ENCODE measurements at regions not wholly inside any gene's neighbourhood (a gene's known extent, or its start where the extent isn't known, plus 50 kb on each side); places are given as distances from the start of the nearest gene placed in this dataset.
"Not testable (repeated sequence)": the region's sequence is repeated elsewhere in the genome, so short reads cannot be mapped to it uniquely, and the experiment has no call there.

DNA sequence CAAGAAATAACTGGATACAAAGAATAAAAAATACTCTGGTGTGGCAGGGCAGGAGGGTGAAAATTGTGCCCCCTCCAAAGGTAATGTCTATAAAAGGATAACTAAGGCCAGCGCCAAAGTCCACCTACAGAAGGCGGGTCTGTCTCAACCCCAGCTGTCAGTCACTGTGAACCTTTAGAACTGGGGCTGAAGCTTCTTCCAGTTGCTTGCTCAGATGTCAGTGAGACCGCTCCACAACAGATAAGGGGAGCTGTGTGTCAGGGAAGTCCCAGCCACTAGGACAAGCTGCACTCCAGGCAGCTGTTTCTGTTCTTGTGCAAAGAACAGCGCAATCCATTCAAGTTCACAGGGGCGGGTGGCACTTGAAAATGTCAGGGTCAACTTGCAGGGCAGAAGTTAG, 187.0 kb upstream of the PZP start:
- intact Hi-C loops (cut with DNase I, micrococcal nuclease); POLR2A ChIA-PET; H3K36me3 ChIP-seq (ENCODE audit: insufficient read depth, low read length); H3K36me3 Mint-ChIP-seq (ENCODE audit: low read depth); H3K9me3 Mint-ChIP-seq; DNase-seq; H3K27me3 Mint-ChIP-seq; ATAC-seq (ENCODE audit: poor library complexity); H3K4me3 ChIP-seq (ENCODE audit: low read length); H3K27ac Mint-ChIP-seq; H3K4me1 Mint-ChIP-seq (ENCODE audit: low read depth); H3K27me3 ChIP-seq (ENCODE audit: control insufficient read depth in 1 of 2, insufficient read depth in 2 of 2, low read length in 2 of 2); CTCF ChIA-PET; H3K9me3 ChIP-seq (ENCODE audit: control insufficient read depth in 1 of 2, insufficient read depth in 1 of 2, low read length in 2 of 2); H3K4me1 ChIP-seq (ENCODE audit: insufficient read depth, low read length); H3K4me3 Mint-ChIP-seq; H3K27ac ChIP-seq (ENCODE audit: low read depth in 1 of 2, low read length in 2 of 2): not testable (repeated sequence)

DNA sequence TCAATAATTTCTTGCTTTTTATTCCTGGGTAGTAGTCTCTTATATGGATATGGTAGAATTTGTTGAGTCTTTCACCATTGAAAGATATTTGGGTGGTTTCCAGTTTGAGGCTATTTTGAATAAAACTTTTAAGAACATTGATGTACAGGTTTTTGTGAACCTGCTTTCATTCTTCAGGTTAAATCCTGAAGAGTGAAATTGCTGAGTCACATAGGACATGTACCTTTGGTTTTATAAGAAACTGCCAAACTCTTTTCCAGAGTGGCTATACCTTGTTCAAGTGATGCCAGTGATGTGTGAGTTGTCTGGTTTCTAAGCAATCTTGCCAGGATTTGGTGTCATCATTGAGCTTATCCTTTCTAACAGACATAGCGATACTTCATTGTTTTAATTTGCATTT, 184.6 kb upstream of the PZP start:
- no peaks in the 10 kb centered on the region for H3K9me3 Mint-ChIP-seq
- POLR2A ChIA-PET = no interaction called here
- intact Hi-C loops (cut with DNase I, micrococcal nuclease) = no loop called here
- DNase-seq (no peak), ATAC-seq (ENCODE audit: poor library complexity) (no peak)
- H3K27me3 Mint-ChIP-seq = no peaks in the 10 kb centered on the region
- Histone ChIP-seq H3K27ac (ENCODE audit: low read depth in 1 of 2, low read length in 2 of 2) (no peak overlapping the region), H3K4me3 (ENCODE audit: low read length) (no peak overlapping the region), H3K36me3 (ENCODE audit: insufficient read depth, low read length) (no peaks in the 10 kb centered on the region), H3K27me3 (ENCODE audit: control insufficient read depth in 1 of 2, insufficient read depth in 2 of 2, low read length in 2 of 2) (no peaks in the 10 kb centered on the region), H3K4me1 (ENCODE audit: insufficient read depth, low read length) (peaks cover under 1% of the 10 kb centered on the region), H3K9me3 (ENCODE audit: control insufficient read depth in 1 of 2, insufficient read depth in 1 of 2, low read length in 2 of 2) (no peaks in the 10 kb centered on the region)
- H3K4me1 Mint-ChIP-seq (ENCODE audit: low read depth) = peaks cover 13% of the 10 kb centered on the region
- no peak overlapping the region for H3K27ac Mint-ChIP-seq
- TF ChIP-seq, protein P1, sequence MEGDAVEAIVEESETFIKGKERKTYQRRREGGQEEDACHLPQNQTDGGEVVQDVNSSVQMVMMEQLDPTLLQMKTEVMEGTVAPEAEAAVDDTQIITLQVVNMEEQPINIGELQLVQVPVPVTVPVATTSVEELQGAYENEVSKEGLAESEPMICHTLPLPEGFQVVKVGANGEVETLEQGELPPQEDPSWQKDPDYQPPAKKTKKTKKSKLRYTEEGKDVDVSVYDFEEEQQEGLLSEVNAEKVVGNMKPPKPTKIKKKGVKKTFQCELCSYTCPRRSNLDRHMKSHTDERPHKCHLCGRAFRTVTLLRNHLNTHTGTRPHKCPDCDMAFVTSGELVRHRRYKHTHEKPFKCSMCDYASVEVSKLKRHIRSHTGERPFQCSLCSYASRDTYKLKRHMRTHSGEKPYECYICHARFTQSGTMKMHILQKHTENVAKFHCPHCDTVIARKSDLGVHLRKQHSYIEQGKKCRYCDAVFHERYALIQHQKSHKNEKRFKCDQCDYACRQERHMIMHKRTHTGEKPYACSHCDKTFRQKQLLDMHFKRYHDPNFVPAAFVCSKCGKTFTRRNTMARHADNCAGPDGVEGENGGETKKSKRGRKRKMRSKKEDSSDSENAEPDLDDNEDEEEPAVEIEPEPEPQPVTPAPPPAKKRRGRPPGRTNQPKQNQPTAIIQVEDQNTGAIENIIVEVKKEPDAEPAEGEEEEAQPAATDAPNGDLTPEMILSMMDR (IDR thresholded peaks at IDR 0.05) = no peak
- H3K4me3 Mint-ChIP-seq = no peak overlapping the region
- H3K36me3 Mint-ChIP-seq (ENCODE audit: low read depth) = no peaks in the 10 kb centered on the region
- CTCF ChIA-PET = no interaction called here

DNA sequence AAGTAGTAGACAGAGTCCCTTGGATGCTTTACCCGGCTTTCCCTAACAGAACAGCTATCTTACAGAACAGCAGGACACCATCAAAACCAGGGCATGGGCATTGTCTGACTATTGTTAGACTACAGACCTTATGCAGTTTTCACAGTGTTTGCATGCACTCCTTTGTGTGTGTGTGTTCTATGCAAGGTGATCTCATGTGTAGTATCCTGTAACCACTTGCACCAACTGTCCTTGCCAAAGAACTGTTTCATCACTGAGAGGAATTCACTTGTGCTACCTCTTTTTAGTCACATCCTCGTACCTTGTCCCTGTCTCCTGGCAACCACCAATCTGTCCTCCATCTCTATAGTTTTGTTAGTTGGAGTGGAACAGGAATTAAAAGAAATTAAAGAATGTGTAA, 183.6 kb upstream of the PZP start:
- Histone ChIP-seq H3K36me3 (ENCODE audit: insufficient read depth, low read length) (no peaks in the 10 kb centered on the region), H3K27me3 (ENCODE audit: control insufficient read depth in 1 of 2, insufficient read depth in 2 of 2, low read length in 2 of 2) (no peaks in the 10 kb centered on the region), H3K9me3 (ENCODE audit: control insufficient read depth in 1 of 2, insufficient read depth in 1 of 2, low read length in 2 of 2) (no peaks in the 10 kb centered on the region), H3K27ac (ENCODE audit: low read depth in 1 of 2, low read length in 2 of 2) (no peak overlapping the region), H3K4me3 (ENCODE audit: low read length) (no peak overlapping the region), H3K4me1 (ENCODE audit: insufficient read depth, low read length) (peaks cover 6% of the 10 kb centered on the region)
- Mint-ChIP-seq H3K36me3 (ENCODE audit: low read depth) (no peaks in the 10 kb centered on the region), H3K4me3 (no peak overlapping the region), H3K4me1 (ENCODE audit: low read depth) (peaks cover 24% of the 10 kb centered on the region), H3K9me3 (no peaks in the 10 kb centered on the region), H3K27me3 (no peaks in the 10 kb centered on the region), H3K27ac (no peak overlapping the region)
- TF ChIP-seq, protein P1 (IDR thresholded peaks at IDR 0.05) = no peak
- DNase-seq (no peak), ATAC-seq (ENCODE audit: poor library complexity) (no peak)
- ChIA-PET CTCF (no interaction called here), POLR2A (no interaction called here)
- intact Hi-C loops (cut with DNase I, micrococcal nuclease) = no loop called here

DNA sequence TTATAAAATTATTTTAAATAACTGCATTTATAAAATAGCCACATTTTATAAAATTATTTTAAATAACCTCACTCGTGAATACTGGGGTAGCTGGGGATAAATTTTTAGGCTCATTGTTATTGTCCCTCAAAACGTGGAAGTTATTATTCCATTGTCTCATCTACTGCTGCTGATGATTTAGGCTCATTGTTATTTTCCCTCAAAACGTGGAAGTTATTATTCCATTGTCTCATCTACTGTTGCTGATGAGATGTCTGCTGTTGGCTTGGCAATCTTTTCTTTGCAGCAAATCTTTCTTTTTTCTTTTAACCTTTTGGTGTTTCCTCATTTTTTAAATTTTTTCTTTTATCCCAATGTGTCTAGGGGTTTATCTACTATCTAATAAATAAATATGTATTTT, 182.6 kb upstream of the PZP start:
- H3K4me1 Mint-ChIP-seq (ENCODE audit: low read depth) = peaks cover 29% of the 10 kb centered on the region
- TF ChIP-seq, protein P1 (IDR thresholded peaks at IDR 0.05) = no peak
- ChIA-PET POLR2A (no interaction called here), CTCF (no interaction called here)
- no peak overlapping the region for H3K4me3 Mint-ChIP-seq
- DNase-seq (no peak), ATAC-seq (ENCODE audit: poor library complexity) (no peak)
- intact Hi-C loops (cut with DNase I, micrococcal nuclease) = no loop called here
- no peak overlapping the region for H3K27ac Mint-ChIP-seq
- H3K27ac ChIP-seq (ENCODE audit: low read depth in 1 of 2, low read length in 2 of 2) = no peak overlapping the region
- H3K9me3 ChIP-seq (ENCODE audit: control insufficient read depth in 1 of 2, insufficient read depth in 1 of 2, low read length in 2 of 2) = no peaks in the 10 kb centered on the region
- H3K36me3 Mint-ChIP-seq (ENCODE audit: low read depth) = no peaks in the 10 kb centered on the region
- H3K9me3 Mint-ChIP-seq = no peaks in the 10 kb centered on the region
- H3K27me3 ChIP-seq (ENCODE audit: control insufficient read depth in 1 of 2, insufficient read depth in 2 of 2, low read length in 2 of 2) = no peaks in the 10 kb centered on the region
- no peaks in the 10 kb centered on the region for H3K36me3 ChIP-seq (ENCODE audit: insufficient read depth, low read length)
- no peak overlapping the region for H3K4me3 ChIP-seq (ENCODE audit: low read length)
- H3K4me1 ChIP-seq (ENCODE audit: insufficient read depth, low read length) = peaks cover 6% of the 10 kb centered on the region
- H3K27me3 Mint-ChIP-seq = no peaks in the 10 kb centered on the region

Data from CD4-positive, alpha-beta T cell (primary cell).